Ovary (tissue), 3 donors: ENCODE measurements at regions not wholly inside any gene's neighbourhood (a gene's known extent, or its start where the extent isn't known, plus 50 kb on each side); places are given as distances from the start of the nearest gene placed in this dataset.
"Not testable (repeated sequence)": the region's sequence is repeated elsewhere in the genome, so short reads cannot be mapped to it uniquely, and the experiment has no call there.

Source experiments
- EP300 ChIP-seq: sonication (generic); formaldehyde crosslinking; IDR thresholded peaks from one replicate; pipeline ENCODE4 v1.6.1; 2017; ENCODE audit warnings: antibody characterized with exemption
- TF ChIP-seq, protein P1 (sequence below), 3 donors: fragments of 450-650 bp in 2 of 3; fragments of 200-600 bp in 1 of 3; IDR thresholded peaks; one replicate each; pipeline versions ENCODE4 v1.5.1 to v1.8.0; 2016 to 2022; ENCODE audit warnings: antibody characterized with exemption in 3 of 3, mild to moderate bottlenecking in 1 of 3
- donor health status: DM: no; HTN: no; CAD: no.

- TF ChIP-seq, protein P1, sequence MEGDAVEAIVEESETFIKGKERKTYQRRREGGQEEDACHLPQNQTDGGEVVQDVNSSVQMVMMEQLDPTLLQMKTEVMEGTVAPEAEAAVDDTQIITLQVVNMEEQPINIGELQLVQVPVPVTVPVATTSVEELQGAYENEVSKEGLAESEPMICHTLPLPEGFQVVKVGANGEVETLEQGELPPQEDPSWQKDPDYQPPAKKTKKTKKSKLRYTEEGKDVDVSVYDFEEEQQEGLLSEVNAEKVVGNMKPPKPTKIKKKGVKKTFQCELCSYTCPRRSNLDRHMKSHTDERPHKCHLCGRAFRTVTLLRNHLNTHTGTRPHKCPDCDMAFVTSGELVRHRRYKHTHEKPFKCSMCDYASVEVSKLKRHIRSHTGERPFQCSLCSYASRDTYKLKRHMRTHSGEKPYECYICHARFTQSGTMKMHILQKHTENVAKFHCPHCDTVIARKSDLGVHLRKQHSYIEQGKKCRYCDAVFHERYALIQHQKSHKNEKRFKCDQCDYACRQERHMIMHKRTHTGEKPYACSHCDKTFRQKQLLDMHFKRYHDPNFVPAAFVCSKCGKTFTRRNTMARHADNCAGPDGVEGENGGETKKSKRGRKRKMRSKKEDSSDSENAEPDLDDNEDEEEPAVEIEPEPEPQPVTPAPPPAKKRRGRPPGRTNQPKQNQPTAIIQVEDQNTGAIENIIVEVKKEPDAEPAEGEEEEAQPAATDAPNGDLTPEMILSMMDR (IDR thresholded peaks at IDR 0.05) = not testable (repeated sequence)
- not testable (repeated sequence) for TF ChIP-seq EP300
Observed at GRCh38 chr4:28514766-28515165, 1654.1 kb downstream of the STIM2 start.
